ENCODE measurements at regions not wholly inside any gene's neighbourhood (a gene's known extent, or its start where the extent isn't known, plus 50 kb on each side); places are given as distances from the start of the nearest gene placed in this dataset.

- no peak for TF ChIP-seq GATA3 (IDR thresholded peaks at IDR 0.05; ENCODE audit: low read depth, low read length)
- TF ChIP-seq GATA2 (IDR thresholded peaks at IDR 0.05; ENCODE audit: low read depth, low read length), result no peak
These were observed 1341.5 kb downstream of the BRD1 start for GRCh38 chr22:48486134-48486532.
